ENCODE measurements at regions not wholly inside any gene's neighbourhood (a gene's known extent, or its start where the extent isn't known, plus 50 kb on each side); places are given as distances from the start of the nearest gene placed in this dataset.

DNA sequence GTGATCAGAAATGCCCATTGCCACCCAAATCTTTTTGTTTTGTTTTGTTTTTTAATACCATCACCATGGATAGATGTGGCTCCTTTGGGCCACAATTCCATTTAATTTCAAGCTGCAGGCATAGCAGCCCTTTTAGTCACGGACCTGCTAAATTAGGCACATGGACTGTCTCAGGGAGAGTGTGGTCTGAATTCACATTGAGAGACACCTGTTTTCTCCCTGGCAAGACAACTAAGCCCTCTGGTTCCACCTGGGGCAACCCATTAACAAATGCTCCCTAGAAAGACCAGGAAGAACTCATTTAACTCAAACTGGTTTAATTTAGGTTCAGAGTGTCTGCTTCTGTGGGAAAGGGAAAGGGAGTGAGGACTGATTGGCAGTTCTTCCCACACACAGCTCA is 88.2 kb upstream of the ANKRD1 start:
- Mint-ChIP-seq H3K27me3 (ENCODE audit: low read depth in 2 of 2) (peaks cover 12 to 13% of the 10 kb centered on the region in 2 donors), H3K4me3 (no peak overlapping the region), H3K27ac (no peak overlapping the region), H3K36me3 (no peaks in the 10 kb centered on the region), H3K4me1 (no peaks in the 10 kb centered on the region), H3K9me3 (no peaks in the 10 kb centered on the region)
- intact Hi-C loops (cut with micrococcal nuclease): no loop called here
- Histone ChIP-seq H3K4me1 (ENCODE audit: control insufficient read depth, insufficient read depth, low read length) (peaks cover 7% of the 10 kb centered on the region), H3K4me3 (ENCODE audit: low read length) (no peak overlapping the region), H3K36me3 (ENCODE audit: control insufficient read depth, insufficient read depth, low read length) (no peaks in the 10 kb centered on the region), H3K9me3 (ENCODE audit: control insufficient read depth, insufficient read depth, low read length) (no peaks in the 10 kb centered on the region), H3K27ac (ENCODE audit: low read length) (no peak overlapping the region), H3K27me3 (ENCODE audit: control insufficient read depth, insufficient read depth, low read length) (no peaks in the 10 kb centered on the region)
- TF ChIP-seq, protein P1, sequence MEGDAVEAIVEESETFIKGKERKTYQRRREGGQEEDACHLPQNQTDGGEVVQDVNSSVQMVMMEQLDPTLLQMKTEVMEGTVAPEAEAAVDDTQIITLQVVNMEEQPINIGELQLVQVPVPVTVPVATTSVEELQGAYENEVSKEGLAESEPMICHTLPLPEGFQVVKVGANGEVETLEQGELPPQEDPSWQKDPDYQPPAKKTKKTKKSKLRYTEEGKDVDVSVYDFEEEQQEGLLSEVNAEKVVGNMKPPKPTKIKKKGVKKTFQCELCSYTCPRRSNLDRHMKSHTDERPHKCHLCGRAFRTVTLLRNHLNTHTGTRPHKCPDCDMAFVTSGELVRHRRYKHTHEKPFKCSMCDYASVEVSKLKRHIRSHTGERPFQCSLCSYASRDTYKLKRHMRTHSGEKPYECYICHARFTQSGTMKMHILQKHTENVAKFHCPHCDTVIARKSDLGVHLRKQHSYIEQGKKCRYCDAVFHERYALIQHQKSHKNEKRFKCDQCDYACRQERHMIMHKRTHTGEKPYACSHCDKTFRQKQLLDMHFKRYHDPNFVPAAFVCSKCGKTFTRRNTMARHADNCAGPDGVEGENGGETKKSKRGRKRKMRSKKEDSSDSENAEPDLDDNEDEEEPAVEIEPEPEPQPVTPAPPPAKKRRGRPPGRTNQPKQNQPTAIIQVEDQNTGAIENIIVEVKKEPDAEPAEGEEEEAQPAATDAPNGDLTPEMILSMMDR (IDR thresholded peaks at IDR 0.05): no peak
- 94% methylated on average over 1 of the region's 1 CpG for WGBS (ENCODE audit: insufficient coverage)
- ATAC-seq (no peak), DNase-seq (no peak)

- Mint-ChIP-seq H3K4me3 (no peak overlapping the region), H3K27me3 (ENCODE audit: low read depth in 2 of 2) (peaks cover 9 to 15% of the 10 kb centered on the region in 2 donors), H3K27ac (no peak overlapping the region), H3K36me3 (no peaks in the 10 kb centered on the region), H3K9me3 (no peaks in the 10 kb centered on the region), H3K4me1 (no peaks in the 10 kb centered on the region)
- ATAC-seq (no peak), DNase-seq (no peak)
- H3K9me3 ChIP-seq (ENCODE audit: control insufficient read depth, insufficient read depth, low read length): no peaks in the 10 kb centered on the region
- H3K36me3 ChIP-seq (ENCODE audit: control insufficient read depth, insufficient read depth, low read length): no peaks in the 10 kb centered on the region
- no peak overlapping the region for H3K27ac ChIP-seq (ENCODE audit: low read length)
- peaks cover 7% of the 10 kb centered on the region for H3K4me1 ChIP-seq (ENCODE audit: control insufficient read depth, insufficient read depth, low read length)
- TF ChIP-seq, protein P1 (IDR thresholded peaks at IDR 0.05): no peak
- 86% methylated on average over 1 of the region's 3 CpGs for WGBS (ENCODE audit: insufficient coverage)
- intact Hi-C loops (cut with micrococcal nuclease): no loop called here
- no peak overlapping the region for H3K4me3 ChIP-seq (ENCODE audit: low read length)
- no peaks in the 10 kb centered on the region for H3K27me3 ChIP-seq (ENCODE audit: control insufficient read depth, insufficient read depth, low read length)
Observed at GRCh38 chr10:91010952-91011351, 90.1 kb upstream of the ANKRD1 start.

- 81% methylated on average over 2 of the region's 4 CpGs for WGBS (ENCODE audit: insufficient coverage)
- Mint-ChIP-seq H3K27me3 (ENCODE audit: low read depth in 2 of 2) (peaks cover 9 to 21% of the 10 kb centered on the region in 2 donors), H3K9me3 (no peaks in the 10 kb centered on the region), H3K4me1 (no peaks in the 10 kb centered on the region), H3K4me3 (no peak overlapping the region), H3K27ac (no peak overlapping the region), H3K36me3 (no peaks in the 10 kb centered on the region)
- Histone ChIP-seq H3K4me1 (ENCODE audit: control insufficient read depth, insufficient read depth, low read length) (peaks cover 3% of the 10 kb centered on the region), H3K36me3 (ENCODE audit: control insufficient read depth, insufficient read depth, low read length) (no peaks in the 10 kb centered on the region), H3K4me3 (ENCODE audit: low read length) (no peak overlapping the region), H3K27ac (ENCODE audit: low read length) (no peak overlapping the region), H3K9me3 (ENCODE audit: control insufficient read depth, insufficient read depth, low read length) (no peaks in the 10 kb centered on the region), H3K27me3 (ENCODE audit: control insufficient read depth, insufficient read depth, low read length) (no peaks in the 10 kb centered on the region)
- DNase-seq (no peak), ATAC-seq (no peak)
- intact Hi-C loops (cut with micrococcal nuclease): no loop called here
- TF ChIP-seq, protein P1 (IDR thresholded peaks at IDR 0.05): no peak
Observed at GRCh38 chr10:91012502-91012901, 91.6 kb upstream of the ANKRD1 start.

- no peaks in the 10 kb centered on the region for H3K27me3 ChIP-seq (ENCODE audit: control insufficient read depth, insufficient read depth, low read length)
- intact Hi-C loops (cut with micrococcal nuclease): no loop called here
- Mint-ChIP-seq H3K4me3 (no peak overlapping the region), H3K27me3 (ENCODE audit: low read depth in 2 of 2) (peaks cover 14 to 33% of the 10 kb centered on the region in 2 donors), H3K36me3 (no peaks in the 10 kb centered on the region), H3K27ac (no peak overlapping the region), H3K4me1 (no peaks in the 10 kb centered on the region), H3K9me3 (no peaks in the 10 kb centered on the region)
- TF ChIP-seq, protein P1 (IDR thresholded peaks at IDR 0.05): no peak
- DNase-seq (no peak), ATAC-seq (no peak)
- no peaks in the 10 kb centered on the region for H3K4me1 ChIP-seq (ENCODE audit: control insufficient read depth, insufficient read depth, low read length)
- no peak overlapping the region for H3K27ac ChIP-seq (ENCODE audit: low read length)
- H3K4me3 ChIP-seq (ENCODE audit: low read length): no peak overlapping the region
- no peaks in the 10 kb centered on the region for H3K36me3 ChIP-seq (ENCODE audit: control insufficient read depth, insufficient read depth, low read length)
- no peaks in the 10 kb centered on the region for H3K9me3 ChIP-seq (ENCODE audit: control insufficient read depth, insufficient read depth, low read length)
- WGBS (ENCODE audit: insufficient coverage): 87% methylated on average over 1 of the region's 1 CpG
Observed at GRCh38 chr10:91013985-91014384, 93.1 kb upstream of the ANKRD1 start.
